ENCODE measurements at regions not wholly inside any gene's neighbourhood (a gene's known extent, or its start where the extent isn't known, plus 50 kb on each side); places are given as distances from the start of the nearest gene placed in this dataset.

DNA sequence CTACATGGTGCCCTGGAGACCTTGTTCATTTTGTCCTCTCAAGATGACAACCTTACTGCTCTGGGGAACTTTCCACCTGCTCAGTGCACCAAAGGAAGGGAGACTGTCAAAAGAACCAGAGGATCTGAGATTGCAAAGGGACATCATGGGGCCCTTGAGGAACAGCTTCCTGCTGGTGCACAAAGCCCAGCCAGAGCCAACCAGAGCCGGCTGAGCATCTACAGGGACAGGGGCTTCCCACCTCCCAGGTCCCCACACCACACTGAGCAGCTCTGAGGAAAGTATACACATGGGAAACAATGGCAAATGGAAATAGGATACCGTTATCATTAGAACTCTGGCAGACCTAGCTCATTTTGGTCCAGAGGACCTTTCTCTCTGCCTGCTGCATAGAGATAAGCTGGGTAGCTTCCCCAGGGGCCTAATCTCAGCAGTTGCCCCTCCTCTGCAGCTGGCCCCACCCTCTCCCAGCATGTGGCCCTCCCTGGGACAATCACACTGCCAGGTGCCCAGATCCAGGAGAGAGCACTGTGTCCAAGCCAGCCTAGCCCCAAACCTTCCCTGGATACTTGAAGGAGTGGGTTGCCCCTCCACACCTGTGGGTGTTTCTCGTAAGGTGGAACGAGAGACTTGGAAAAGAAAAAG is 123.4 kb upstream of the PRR20G start:
- TF ChIP-seq, protein P1, sequence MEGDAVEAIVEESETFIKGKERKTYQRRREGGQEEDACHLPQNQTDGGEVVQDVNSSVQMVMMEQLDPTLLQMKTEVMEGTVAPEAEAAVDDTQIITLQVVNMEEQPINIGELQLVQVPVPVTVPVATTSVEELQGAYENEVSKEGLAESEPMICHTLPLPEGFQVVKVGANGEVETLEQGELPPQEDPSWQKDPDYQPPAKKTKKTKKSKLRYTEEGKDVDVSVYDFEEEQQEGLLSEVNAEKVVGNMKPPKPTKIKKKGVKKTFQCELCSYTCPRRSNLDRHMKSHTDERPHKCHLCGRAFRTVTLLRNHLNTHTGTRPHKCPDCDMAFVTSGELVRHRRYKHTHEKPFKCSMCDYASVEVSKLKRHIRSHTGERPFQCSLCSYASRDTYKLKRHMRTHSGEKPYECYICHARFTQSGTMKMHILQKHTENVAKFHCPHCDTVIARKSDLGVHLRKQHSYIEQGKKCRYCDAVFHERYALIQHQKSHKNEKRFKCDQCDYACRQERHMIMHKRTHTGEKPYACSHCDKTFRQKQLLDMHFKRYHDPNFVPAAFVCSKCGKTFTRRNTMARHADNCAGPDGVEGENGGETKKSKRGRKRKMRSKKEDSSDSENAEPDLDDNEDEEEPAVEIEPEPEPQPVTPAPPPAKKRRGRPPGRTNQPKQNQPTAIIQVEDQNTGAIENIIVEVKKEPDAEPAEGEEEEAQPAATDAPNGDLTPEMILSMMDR (IDR thresholded peaks at IDR 0.05), result no peak
- Mint-ChIP-seq H3K27me3 (ENCODE audit: unreplicated experiment) (peaks cover 38% of the 10 kb centered on the region), H3K4me1 (ENCODE audit: unreplicated experiment) (no peaks in the 10 kb centered on the region), H3K36me3 (ENCODE audit: unreplicated experiment) (no peaks in the 10 kb centered on the region), H3K9me3 (ENCODE audit: unreplicated experiment) (no peaks in the 10 kb centered on the region), H3K27ac (ENCODE audit: unreplicated experiment) (no peak overlapping the region), H3K4me3 (ENCODE audit: unreplicated experiment) (no peak overlapping the region)
- peak; percentile 75 for DNase-seq (ENCODE audit: extremely low spot score, unreplicated experiment)

DNA sequence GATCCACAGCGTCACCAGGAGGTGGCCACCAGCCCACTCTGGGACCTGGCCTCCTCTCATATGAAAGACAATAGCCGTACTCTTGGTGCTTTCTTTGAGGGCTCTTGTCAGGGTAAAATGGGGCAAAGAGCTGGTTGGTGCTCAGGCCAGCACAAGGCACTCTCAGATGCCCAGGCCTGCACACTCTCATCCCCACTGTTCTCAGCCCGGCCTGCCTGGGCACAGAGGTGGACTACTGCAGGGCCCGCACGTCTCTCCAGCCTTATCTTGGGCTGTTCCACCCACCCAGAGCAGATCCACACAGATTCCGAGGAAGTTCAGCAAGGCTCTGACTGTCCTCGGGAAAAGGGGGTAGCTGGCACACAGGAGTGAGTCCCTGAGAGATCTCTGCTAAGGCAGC is 122.8 kb upstream of the PRR20G start:
- H3K36me3 Mint-ChIP-seq (ENCODE audit: unreplicated experiment), result no peaks in the 10 kb centered on the region
- H3K27ac Mint-ChIP-seq (ENCODE audit: unreplicated experiment), result no peak overlapping the region
- H3K27me3 Mint-ChIP-seq (ENCODE audit: unreplicated experiment), result peaks cover 39% of the 10 kb centered on the region
- DNase-seq (ENCODE audit: extremely low spot score, unreplicated experiment), result peak; percentile 63
- H3K9me3 Mint-ChIP-seq (ENCODE audit: unreplicated experiment), result no peaks in the 10 kb centered on the region
- no peak overlapping the region for H3K4me3 Mint-ChIP-seq (ENCODE audit: unreplicated experiment)
- TF ChIP-seq, protein P1 (IDR thresholded peaks at IDR 0.05), result no peak
- no peaks in the 10 kb centered on the region for H3K4me1 Mint-ChIP-seq (ENCODE audit: unreplicated experiment)

DNA sequence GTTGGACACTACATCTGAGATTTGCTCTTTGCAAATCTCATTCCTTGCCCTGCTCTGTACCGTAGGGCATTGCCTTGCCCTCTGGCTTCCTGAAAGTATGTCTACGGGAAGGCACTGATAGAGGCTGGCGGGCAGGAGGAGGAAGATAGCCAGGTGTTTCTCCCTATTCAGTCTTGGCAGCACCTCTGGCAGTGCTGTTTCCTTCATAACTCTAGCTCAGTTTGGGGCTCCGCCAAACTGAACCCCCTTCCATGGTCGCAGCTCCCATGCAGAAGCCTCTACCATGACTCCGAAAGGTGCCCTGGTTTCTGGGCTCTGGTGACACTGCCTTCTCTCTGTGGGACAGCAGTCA is 122.3 kb upstream of the PRR20G start:
- no peak overlapping the region for H3K27ac Mint-ChIP-seq (ENCODE audit: unreplicated experiment)
- H3K4me1 Mint-ChIP-seq (ENCODE audit: unreplicated experiment), result no peaks in the 10 kb centered on the region
- H3K4me3 Mint-ChIP-seq (ENCODE audit: unreplicated experiment), result no peak overlapping the region
- DNase-seq (ENCODE audit: extremely low spot score, unreplicated experiment), result peak; percentile 51
- TF ChIP-seq, protein P1 (IDR thresholded peaks at IDR 0.05), result no peak
- no peaks in the 10 kb centered on the region for H3K36me3 Mint-ChIP-seq (ENCODE audit: unreplicated experiment)
- H3K9me3 Mint-ChIP-seq (ENCODE audit: unreplicated experiment), result no peaks in the 10 kb centered on the region
- H3K27me3 Mint-ChIP-seq (ENCODE audit: unreplicated experiment), result peaks cover 34% of the 10 kb centered on the region

DNA sequence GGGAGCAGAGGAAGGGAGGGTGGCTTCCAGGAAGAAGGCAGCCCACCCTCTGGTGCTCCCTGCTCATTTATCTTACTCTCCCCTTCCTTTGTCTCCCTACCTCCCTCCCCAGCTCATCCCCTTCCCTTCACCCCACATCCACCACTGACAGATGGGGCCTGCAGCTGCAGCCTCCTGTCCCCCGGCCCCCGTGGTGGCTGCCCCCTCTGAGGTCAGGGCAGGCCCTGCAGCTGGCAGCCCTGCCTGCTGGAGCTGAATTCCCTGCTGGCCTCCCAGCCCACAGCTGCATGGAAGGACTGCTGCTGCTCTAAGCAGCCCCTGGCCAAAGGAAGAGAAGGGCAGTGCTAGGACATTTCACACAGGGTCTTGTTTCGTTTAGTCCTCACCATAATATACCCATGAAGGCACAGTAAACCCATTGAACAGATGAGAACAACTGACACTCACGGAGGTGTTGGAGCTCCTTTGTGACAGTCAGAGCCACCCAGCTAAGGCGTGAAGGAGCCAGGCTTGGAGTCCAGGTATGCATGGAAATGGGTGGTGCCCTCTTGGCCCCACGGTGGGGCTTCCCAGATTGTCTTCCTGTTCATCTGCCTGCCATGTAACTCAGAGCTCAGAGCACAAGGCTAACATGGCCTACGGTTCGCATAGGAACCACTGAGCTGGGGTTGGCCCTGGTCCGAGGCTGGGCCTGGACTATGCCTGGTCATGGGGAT is 121.7 kb upstream of the PRR20G start:
- peaks cover 32% of the 10 kb centered on the region for H3K27me3 Mint-ChIP-seq (ENCODE audit: unreplicated experiment)
- TF ChIP-seq, protein P1 (IDR thresholded peaks at IDR 0.05), result no peak
- H3K36me3 Mint-ChIP-seq (ENCODE audit: unreplicated experiment), result no peaks in the 10 kb centered on the region
- DNase-seq (ENCODE audit: extremely low spot score, unreplicated experiment), result peak; percentile 81
- H3K4me1 Mint-ChIP-seq (ENCODE audit: unreplicated experiment), result no peaks in the 10 kb centered on the region
- H3K9me3 Mint-ChIP-seq (ENCODE audit: unreplicated experiment), result no peaks in the 10 kb centered on the region
- no peak overlapping the region for H3K4me3 Mint-ChIP-seq (ENCODE audit: unreplicated experiment)
- no peak overlapping the region for H3K27ac Mint-ChIP-seq (ENCODE audit: unreplicated experiment)

DNA sequence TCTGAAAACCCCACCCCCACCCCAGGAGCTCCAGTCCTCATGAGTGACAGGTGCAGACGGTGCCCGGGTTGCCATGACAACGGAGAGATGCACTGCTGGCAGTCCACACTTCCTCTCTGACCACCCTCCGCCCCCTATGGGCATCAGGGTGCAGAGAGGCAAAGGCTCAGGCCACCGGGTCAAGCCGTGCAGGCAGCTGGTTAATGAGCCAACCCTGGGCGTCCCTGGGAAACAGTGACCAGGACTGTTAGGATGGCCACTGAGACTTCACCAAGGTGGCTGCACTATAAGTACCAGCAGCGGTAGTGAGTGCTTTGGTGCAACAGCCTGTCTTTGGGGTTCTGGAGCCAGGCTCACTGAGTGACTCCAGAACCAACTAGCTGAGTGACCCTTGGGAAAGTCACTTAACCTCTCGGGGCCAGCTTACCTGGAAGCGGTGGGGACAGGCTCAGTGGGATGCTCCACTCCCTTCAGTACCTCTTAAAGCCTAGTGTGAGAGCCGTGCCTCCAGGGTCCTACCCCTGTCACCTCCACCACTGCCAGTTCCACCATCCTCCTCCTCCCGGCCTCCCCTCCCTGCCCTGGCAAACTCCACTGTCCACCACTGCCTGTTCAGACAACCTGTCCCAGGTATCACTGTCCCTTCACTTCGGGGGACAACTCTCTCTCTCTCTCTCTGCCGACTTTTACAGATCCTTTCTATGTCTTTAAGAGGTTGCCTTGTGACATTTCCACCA is 121.0 kb upstream of the PRR20G start:
- Mint-ChIP-seq H3K9me3 (ENCODE audit: unreplicated experiment) (no peaks in the 10 kb centered on the region), H3K36me3 (ENCODE audit: unreplicated experiment) (no peaks in the 10 kb centered on the region), H3K27me3 (ENCODE audit: unreplicated experiment) (peaks cover 25% of the 10 kb centered on the region), H3K27ac (ENCODE audit: unreplicated experiment) (no peak overlapping the region), H3K4me1 (ENCODE audit: unreplicated experiment) (no peaks in the 10 kb centered on the region), H3K4me3 (ENCODE audit: unreplicated experiment) (no peak overlapping the region)
- TF ChIP-seq, protein P1 (IDR thresholded peaks at IDR 0.05), result no peak
- peak; percentile 83 for DNase-seq (ENCODE audit: extremely low spot score, unreplicated experiment)

All from osteocyte (in vitro differentiated cells).